ENCODE measurements at regions not wholly inside any gene's neighbourhood (a gene's known extent, or its start where the extent isn't known, plus 50 kb on each side); places are given as distances from the start of the nearest gene placed in this dataset.

GRCh38 chr13:61950828-61951227 lies 535.2 kb upstream of the PCDH20 start:
- Histone ChIP-seq H3K36me3 (no peaks in the 10 kb centered on the region), H3K9me3 (no peaks in the 10 kb centered on the region), H3K4me1 (no peaks in the 10 kb centered on the region), H3K27me3 (no peaks in the 10 kb centered on the region), H3K4me3 (no peak overlapping the region), H3K27ac (no peak overlapping the region)
- 92 to 93% methylated on average over 8 of the region's 8 CpGs for WGBS, 2 donors
- DNase-seq (ENCODE audit: low spot score in 2 of 2), result no peak
- TF ChIP-seq EP300 (IDR thresholded peaks at IDR 0.05) (no peak), POLR2A (IDR thresholded peaks at IDR 0.05) (no peak)
- TF ChIP-seq, protein P1, sequence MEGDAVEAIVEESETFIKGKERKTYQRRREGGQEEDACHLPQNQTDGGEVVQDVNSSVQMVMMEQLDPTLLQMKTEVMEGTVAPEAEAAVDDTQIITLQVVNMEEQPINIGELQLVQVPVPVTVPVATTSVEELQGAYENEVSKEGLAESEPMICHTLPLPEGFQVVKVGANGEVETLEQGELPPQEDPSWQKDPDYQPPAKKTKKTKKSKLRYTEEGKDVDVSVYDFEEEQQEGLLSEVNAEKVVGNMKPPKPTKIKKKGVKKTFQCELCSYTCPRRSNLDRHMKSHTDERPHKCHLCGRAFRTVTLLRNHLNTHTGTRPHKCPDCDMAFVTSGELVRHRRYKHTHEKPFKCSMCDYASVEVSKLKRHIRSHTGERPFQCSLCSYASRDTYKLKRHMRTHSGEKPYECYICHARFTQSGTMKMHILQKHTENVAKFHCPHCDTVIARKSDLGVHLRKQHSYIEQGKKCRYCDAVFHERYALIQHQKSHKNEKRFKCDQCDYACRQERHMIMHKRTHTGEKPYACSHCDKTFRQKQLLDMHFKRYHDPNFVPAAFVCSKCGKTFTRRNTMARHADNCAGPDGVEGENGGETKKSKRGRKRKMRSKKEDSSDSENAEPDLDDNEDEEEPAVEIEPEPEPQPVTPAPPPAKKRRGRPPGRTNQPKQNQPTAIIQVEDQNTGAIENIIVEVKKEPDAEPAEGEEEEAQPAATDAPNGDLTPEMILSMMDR (IDR thresholded peaks at IDR 0.05), result no peak

- Histone ChIP-seq H3K4me3 (no peak overlapping the region), H3K27ac (no peak overlapping the region), H3K4me1 (no peaks in the 10 kb centered on the region), H3K9me3 (no peaks in the 10 kb centered on the region), H3K27me3 (no peaks in the 10 kb centered on the region), H3K36me3 (no peaks in the 10 kb centered on the region)
- WGBS, 2 donors, result 78 to 86% methylated on average over 7 of the region's 7 CpGs
- DNase-seq (ENCODE audit: low spot score in 2 of 2), result no peak
- no peak for TF ChIP-seq EP300 (IDR thresholded peaks at IDR 0.05)
- TF ChIP-seq, protein P1 (IDR thresholded peaks at IDR 0.05), result no peak
- TF ChIP-seq POLR2A (IDR thresholded peaks at IDR 0.05), result no peak
These were observed 528.8 kb upstream of the PCDH20 start for GRCh38 chr13:61944329-61944929.

DNA sequence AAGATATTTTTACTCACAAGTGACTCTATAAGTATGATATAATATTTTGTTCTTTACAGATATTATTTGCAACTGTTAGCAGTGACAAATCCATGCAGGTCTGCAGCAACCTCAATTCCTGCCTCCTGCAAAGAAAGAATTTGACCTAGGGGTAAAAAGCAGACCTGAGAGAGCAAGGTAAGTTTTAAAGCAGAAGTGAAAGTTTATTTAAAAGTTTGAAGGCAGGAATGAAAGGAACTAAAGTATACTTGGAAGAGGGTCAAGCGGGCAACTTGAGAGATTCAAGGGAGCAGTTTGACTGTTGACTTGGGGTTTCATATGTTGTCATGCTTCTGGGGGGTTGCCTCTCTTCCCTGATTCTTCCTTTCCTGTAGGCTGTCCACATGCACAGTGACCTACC lies 520.1 kb upstream of the PCDH20 start:
- no peaks in the 10 kb centered on the region for H3K27me3 ChIP-seq
- 91 to 92% methylated on average over 1 of the region's 1 CpG for WGBS, 2 donors
- DNase-seq (ENCODE audit: low spot score in 2 of 2), result no peak
- TF ChIP-seq, protein P1 (IDR thresholded peaks at IDR 0.05), result no peak
- no peak for TF ChIP-seq EP300 (IDR thresholded peaks at IDR 0.05)
- TF ChIP-seq POLR2A (IDR thresholded peaks at IDR 0.05), result no peak
- H3K36me3 ChIP-seq, result no peaks in the 10 kb centered on the region
- H3K9me3 ChIP-seq, result no peaks in the 10 kb centered on the region
- no peak overlapping the region for H3K27ac ChIP-seq
- no peaks in the 10 kb centered on the region for H3K4me1 ChIP-seq
- no peak overlapping the region for H3K4me3 ChIP-seq

- no peak overlapping the region for H3K27ac ChIP-seq
- no peaks in the 10 kb centered on the region for H3K27me3 ChIP-seq
- 84 to 94% methylated on average over 1 of the region's 1 CpG for WGBS, 2 donors
- TF ChIP-seq POLR2A (IDR thresholded peaks at IDR 0.05) (no peak), EP300 (IDR thresholded peaks at IDR 0.05) (no peak)
- TF ChIP-seq, protein P1 (IDR thresholded peaks at IDR 0.05), result no peak
- H3K36me3 ChIP-seq, result no peaks in the 10 kb centered on the region
- no peaks in the 10 kb centered on the region for H3K4me1 ChIP-seq
- H3K9me3 ChIP-seq, result peaks cover 0 to 13% (median 0%) of the 10 kb centered on the region in 4 donors
- no peak overlapping the region for H3K4me3 ChIP-seq
- DNase-seq (ENCODE audit: low spot score in 2 of 2), result no peak
These were observed 512.0 kb upstream of the PCDH20 start for GRCh38 chr13:61927648-61928047.

DNA sequence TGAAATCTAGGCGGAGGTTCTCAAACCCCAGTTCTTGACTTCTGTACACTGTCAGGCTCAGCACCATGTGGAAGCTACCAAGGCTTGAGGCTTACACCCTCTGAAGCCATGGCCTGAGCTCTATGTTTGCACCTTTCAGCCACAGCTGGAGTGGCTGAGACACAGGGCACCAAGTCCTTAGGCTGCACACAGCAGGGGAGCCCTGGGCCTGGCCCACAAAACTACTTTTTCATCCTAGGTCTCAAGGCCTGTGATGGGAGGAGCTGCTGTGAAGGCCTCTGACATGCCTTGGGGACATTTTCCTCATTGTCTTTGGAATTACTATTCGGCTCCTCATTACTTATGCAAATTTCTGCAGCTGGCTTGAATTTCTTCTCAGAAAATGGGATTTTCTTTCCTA lies 503.2 kb upstream of the PCDH20 start:
- Histone ChIP-seq H3K36me3 (no peaks in the 10 kb centered on the region), H3K4me3 (no peak overlapping the region), H3K27ac (no peak overlapping the region), H3K4me1 (no peaks in the 10 kb centered on the region), H3K9me3 (peaks cover 0 to 11% (median 0%) of the 10 kb centered on the region in 4 donors), H3K27me3 (no peaks in the 10 kb centered on the region)
- TF ChIP-seq EP300 (IDR thresholded peaks at IDR 0.05) (no peak), POLR2A (IDR thresholded peaks at IDR 0.05) (no peak)
- TF ChIP-seq, protein P1 (IDR thresholded peaks at IDR 0.05), result no peak
- DNase-seq (ENCODE audit: low spot score in 2 of 2), result no peak
- WGBS, 2 donors, result 77 to 93% methylated on average over 2 of the region's 2 CpGs
